GM21526 (cell line): ENCODE measurements at regions not wholly inside any gene's neighbourhood (a gene's known extent, or its start where the extent isn't known, plus 50 kb on each side); places are given as distances from the start of the nearest gene placed in this dataset.

ENCODE experiments used
- ATAC-seq: cut with Tn5 transposase; IDR thresholded peaks from one replicate; pipeline ENCODE4 v1.9.1; 2021; ENCODE audit warnings: moderate library complexity; ENCODE audit not compliant: unreplicated experiment, low FRiP score

DNA sequence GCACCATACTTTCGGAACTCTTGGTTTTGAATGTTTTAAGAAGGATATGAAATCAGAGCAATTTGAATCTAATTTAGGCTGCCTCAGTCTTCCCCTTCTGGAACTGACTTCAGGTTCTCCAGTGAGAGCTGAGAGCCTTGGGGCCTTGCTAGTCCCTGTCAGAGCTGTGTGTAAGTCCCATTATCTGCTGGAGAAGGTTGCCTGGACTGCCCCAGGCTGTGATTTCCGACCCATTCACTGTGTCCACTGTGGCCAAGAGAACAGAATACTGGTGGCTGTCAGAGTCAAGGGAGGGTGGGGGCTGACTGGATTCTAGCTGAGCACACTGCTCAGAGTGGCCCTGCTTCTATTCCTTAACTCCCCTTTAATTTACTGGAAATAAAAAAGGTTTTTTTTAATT is 278.0 kb downstream of the KCNS3 start:
- no peak for ATAC-seq

DNA sequence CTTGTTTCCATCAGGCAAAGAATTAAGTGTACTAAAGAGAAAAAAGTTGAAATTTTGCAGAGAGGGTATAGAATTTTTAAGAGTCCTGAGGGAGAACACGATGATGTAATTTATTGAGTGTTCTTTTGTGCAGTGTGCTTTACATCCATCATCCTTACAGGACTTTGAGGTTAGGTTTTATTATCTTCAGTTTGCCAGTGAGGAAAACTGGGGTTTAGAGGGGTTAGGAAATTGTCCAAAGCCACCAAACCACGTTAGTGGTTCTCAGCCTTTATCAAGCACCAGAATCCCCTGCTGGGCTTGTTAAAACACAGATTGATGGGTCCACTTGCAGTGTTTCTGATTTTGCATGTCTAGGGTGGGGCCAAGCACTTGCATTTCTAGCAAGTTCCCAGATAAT is 277.5 kb downstream of the KCNS3 start:
- no peak for ATAC-seq

DNA sequence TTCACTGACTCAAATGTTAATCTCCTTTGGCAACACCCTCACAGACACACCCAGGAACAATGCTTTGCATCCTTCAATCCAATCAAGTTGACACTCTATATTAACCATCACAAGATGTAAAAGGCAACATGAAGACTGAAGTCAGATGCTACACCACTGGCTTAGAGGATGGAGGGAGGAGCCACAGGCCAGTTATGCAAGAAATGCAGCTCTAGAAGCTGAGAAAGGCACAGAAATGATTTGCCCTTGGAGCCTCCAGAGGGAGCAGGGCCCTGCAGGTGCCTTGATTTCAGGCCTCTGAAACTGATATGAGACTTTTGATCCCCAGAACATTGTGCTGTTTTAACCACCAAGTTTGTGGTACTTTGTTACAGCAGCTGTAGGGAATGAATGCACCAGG is 276.3 kb downstream of the KCNS3 start:
- ATAC-seq: no peak

DNA sequence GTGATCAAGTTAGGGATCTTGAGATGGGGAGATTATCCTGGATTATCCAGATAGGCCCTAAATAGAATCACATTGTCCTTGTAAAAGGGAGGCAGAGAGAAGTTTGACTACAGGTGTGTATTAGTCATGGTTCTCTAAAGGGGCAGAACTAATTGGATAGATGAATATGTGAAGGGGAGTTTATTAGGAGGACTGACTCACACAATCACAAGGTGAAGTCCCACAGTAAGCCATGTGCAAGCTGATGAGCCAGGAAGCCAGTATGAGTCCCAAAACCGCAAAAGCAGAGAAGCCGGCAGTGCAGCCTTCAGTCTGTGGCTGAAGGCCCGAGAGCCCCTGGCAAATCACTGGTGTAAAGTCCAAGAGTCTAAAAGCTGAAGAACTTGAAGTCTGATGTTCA is 275.8 kb downstream of the KCNS3 start:
- ATAC-seq: no peak

DNA sequence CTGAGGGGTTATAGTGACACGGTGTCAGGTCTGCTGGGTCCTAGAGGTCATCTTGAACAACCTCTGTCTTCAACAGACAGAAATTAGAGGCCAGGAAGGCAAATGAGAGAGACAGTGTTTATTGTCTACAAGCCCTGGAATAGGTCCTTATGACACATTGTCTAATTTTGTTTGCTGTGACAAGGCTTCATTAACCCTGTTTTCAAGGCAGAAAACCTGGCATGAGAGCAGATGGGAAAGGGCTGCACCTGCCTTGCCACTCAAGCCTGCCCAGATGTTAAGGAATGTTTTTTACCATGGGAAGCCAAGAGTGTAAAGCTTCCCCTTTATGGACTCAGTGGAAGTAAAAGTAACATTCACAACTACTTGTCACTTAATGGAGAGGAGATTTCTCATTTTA is 275.3 kb downstream of the KCNS3 start:
- ATAC-seq: no peak

DNA sequence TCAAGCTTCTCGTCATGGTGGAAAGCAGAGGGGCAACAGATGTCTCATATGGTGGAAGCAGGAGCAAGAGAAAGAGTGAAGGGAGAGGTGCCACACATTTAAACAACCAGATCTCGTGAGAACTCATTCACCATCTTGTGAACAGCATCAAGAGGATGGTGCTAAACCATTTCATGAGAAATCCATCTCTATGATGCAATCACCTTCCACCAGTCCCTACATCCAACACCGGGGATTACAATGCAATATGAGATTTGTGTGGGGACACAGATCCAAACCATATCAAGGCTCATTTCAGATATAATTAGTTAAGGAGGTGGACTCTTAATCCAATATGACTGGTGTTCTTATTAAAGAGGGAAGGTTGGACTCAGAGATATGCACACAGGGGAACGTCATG is 272.8 kb downstream of the KCNS3 start:
- ATAC-seq: no peak

DNA sequence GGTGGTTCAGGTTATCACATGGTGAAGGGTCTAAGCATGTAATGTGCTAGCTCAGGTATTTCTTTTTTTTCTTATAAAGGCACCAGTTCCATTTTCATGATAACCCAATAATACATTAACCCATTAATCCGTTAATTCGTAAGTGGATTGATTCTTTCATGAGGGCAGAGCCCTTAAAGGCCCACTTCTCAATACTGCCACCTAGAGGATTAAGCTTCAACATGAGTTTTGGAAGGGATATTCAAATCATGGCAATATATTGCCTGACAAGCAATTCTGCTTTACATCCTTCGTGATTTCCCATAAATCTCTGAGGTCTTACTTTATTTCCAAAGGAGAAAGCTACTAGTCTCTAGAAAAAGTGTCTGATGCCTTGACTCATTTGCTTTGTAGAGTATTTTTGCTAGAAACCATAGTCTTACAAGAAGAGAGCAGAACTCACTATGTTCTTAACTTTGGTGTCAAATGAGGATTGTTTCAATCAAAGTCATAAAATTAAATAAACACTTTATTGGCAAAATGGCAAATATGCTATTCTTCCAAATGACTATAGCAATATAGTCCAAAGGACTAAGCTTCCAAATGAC is 271.3 kb downstream of the KCNS3 start:
- peak; percentile 61 for ATAC-seq

DNA sequence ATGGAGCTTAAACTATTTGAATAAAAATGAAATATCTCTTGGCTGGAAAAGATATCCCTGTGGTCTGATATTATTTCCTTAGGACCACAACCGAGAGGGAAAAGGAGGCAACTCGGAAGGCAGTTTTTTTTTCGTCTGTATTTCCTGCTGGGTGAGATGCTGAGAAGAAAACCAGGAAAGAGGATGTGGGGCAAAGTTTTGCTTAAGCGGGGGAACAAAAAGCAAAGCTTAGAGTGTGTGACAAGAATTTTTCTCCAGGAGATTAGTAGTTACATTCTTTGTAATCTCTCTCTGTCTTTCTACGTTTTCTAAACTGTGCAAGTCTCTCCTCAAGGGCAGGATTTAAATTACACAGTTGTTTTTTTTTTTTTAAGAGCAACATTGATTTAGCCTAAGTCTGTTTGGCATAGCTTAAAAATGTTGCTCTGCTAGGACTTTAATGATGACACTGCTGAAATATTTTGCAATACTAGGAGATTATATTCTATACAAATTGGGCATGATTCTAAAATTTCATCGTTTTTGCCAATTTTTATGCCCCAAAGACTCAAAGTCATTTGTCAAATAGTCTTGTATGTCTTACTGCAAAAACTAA is 258.5 kb downstream of the KCNS3 start:
- ATAC-seq: no peak

DNA sequence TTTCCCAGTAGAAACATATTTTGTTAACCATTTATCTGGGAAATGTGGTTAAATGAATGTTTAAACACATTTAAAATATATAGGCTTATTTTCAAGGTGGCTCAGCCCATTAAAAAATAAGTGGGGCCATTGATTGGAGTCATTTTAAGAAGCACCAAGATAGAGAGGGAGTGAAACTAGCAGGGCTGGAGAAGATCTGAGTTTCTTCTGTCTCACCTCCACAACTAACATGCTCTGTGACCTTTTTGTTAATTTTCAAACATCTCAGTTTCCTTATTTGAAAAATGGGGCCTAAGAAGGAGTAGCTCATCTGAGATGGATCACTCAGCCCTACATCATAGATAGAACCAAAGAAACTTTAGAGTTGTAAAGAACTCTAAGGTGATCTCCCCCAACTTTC is 254.8 kb downstream of the KCNS3 start:
- ATAC-seq: no peak

DNA sequence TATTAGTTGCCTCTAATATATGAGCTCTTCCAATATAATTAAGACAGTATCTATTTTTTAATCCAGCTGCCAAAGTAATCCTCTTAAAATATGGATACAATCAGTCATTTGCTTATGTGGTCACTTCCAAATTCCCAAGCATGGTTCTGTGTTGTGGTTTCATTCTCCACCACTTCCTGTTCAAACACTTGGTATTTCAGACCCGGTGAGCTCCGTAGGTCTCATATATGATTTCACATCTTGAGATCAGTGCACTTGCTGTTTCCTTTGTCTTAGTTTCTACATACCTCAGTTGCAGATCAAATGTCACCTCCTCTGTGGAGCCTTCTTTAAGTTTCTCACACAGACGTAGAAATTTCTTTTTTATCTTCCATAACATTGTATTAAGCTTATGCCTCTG is 254.2 kb downstream of the KCNS3 start:
- peak; percentile 80 for ATAC-seq

DNA sequence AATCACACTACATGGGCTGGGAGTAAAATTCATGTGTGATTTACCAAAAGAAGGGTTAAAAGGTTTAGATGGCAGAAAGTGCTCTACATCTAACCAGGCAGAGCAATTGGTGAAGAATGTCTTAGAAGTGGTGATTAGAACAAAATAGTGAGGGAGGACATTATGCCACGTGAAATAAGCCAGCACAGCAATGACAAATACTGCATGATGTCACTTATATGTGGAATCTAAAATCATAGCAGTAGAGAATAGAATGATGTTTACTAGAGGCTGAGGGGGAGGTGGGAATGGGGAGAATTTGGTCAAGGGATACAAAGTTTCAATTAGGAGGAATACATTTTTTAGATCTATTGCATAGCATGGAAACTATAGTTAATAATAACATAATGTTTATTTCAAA is 253.3 kb downstream of the KCNS3 start:
- no peak for ATAC-seq

DNA sequence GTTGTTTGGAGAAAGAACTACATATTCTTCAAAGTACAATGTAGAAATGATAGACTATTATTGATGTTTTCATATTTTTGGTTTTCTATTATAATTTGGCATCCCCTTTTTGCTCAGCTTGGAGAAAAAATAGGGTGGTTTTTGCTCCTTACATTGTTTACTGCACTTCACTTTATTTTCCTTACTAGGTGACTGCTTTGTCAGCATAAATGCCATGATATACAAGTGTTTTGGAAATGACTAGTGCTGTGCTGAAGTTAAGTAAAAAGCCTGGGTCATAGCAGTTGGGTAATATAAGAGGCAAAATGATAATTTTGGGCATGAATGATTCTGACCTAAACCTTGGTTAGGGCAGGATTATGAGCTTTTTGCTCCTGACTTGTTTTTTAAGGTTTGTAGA is 250.9 kb downstream of the KCNS3 start:
- ATAC-seq: no peak

DNA sequence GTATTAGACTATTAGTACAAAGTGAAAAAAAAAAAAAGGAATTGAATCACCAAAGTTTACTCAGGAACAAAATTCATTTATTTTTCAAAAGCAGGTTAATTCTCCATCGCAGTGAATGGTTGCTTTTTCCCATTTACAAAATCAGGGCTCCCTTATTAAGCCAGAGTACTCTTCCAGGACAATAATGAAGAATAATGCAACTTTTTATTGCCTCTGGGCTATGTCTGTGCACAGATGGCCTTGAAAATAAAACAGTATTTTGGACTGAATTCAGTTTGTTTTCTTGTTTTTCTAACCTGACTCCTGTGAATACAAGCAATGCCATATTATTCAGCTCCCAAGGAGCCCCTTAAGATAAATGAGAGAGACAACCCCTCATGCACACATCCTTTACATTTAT is 246.8 kb downstream of the KCNS3 start:
- ATAC-seq: no peak

DNA sequence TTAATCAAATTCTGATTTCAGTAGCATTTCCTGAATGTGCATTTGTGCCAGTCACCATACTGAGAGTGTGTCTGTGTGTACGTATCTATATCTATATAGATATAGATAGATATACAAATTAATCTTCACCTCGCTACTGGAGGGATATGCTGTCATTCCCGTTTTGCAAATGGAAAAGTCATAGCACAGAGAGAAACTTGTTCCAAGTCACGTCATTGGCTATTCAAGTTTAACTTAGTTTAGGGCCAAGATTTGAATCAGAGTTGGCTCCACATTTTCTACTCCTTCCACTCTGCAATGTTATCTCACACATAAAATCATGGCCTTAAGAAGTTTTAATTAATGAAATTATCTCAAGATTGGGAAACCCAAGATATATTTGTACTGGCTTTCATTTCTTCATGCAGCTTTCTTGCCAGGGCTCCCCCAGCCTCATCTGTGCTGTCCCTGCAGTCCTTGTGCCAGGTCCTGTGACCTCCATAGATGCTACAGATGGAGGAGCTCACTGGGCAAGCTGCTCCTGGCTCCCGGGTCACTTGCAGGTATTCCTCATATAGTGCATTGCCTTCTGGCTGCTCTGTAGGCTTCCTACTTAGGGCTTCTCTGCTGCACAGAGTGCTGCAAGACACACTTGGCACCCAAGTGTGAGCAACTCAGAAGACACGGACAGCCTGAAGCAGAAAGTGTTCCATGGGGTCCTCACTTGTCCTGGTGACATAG is 245.8 kb downstream of the KCNS3 start:
- no peak for ATAC-seq

DNA sequence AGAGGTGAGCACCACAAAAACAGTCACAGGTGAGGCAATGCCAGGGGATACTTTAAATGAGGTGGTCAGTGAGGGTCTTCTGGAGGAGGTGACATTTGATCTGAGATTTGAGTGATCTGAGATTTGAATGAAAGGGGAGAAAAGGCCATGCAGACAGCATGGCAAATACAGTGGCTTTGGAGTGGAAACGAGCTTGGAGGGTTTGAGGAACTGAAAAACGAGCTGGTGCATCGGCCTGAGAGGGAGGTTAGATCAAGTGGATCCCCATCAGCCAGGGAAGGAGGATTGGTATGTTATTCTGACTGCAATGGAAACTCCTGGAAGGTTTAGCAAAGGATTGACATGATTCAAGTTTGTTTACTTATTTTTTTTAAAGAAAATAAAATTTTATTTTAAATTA is 245.1 kb downstream of the KCNS3 start:
- ATAC-seq: peak; percentile 68

DNA sequence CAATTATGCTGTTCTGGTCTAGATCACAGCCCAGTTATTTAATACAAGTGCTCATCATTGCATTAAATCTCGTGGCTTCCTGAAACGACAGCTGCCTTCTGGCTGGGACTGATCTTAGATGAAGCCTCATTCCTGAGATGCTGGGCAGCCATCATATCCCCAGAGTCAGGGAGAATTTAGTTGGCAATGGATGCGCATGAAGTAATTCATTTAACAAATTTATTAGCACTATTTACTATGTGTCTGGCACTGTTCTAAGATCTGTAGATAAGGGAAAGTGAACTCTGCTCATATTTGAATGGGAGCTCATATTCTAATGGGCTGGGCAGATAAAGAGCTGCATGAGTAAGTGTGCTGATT is 244.7 kb downstream of the KCNS3 start:
- ATAC-seq: peak; percentile 25

DNA sequence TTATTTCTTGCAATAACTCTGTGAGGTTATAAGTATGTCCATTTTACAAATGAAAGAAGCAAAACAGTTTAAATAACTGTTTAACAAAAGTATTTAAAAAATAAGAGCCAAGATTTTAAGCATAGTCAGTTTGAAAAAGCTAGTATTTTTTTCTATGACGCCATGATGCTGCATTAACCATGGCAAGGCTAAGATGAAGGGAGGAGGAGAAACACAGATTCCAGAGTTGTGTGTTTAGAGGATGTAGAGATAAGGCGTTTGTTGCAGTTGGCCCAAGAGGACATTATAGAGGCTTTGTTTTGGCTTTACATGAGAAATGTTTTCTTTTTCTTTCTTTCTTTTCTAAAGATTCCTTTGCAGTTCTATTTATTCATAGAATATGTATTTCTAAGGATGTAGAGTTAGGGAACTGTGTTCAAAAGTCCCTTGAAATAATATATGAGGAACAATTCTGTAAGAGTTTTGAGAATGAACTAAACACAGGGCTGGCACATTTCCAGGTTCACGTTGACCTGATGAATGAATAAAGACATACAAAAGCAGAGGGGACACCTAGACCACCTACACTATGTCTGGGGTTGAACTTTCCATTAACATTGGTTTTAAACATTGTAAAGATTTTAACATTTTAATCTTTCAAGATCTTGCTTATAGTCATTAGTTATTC is 244.2 kb downstream of the KCNS3 start:
- ATAC-seq: no peak

DNA sequence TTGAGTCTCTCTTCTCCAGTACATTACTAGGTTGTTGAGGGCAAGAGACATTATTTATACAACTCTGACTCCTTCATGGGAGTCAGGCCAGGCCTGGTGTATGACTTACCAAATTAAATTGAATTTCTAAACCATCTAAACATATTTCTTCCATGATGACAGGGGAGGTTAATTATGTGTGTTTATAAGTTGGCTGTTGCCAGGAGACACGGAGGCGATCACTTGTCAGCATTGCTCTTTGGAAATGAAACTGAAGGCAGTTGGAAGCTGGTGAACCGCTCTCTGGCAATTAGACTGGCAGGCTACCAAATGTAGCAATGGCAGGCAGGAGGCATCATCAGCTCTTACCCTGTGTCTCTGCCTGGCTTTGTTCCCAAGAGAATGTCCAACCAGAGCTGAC is 241.4 kb downstream of the KCNS3 start:
- ATAC-seq: no peak

DNA sequence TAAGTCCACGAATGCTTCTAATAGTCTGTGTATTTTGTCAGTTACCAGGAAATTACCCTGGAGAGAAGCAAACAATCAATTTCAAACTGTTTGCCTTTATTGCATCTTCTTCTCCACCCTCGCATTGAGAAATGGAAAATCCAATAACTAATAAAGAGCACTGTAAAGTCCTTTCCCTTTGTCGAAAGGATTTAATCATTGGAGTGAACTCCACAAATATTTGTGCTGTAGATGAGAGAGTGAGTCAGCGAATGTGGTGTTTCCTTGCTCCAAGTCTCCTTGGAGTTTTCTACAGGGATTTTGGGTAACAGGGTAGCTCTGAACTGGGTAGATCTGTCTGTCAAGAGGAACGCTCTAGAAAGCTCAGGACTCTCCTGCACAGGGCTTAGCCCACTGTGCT is 240.2 kb downstream of the KCNS3 start:
- ATAC-seq: no peak

DNA sequence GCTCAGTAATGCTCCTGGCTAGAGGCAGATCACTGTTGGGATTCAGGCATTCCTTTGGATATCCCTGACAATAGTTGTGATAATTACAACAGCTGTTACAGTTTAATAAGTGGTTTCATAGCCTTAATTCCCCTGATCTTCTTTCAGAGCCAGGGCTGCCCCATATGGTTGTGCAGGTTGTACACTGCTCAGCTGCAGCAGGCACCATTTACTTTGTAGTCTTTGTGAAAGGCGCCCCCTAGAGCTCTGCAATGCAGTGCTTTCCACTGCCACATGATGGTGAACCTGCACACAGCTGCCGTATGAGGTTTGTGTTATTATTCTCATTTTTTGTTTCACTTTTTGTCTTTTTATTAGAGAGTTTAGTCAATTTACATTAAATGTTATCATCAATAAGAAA is 239.1 kb downstream of the KCNS3 start:
- ATAC-seq: peak; percentile 97

DNA sequence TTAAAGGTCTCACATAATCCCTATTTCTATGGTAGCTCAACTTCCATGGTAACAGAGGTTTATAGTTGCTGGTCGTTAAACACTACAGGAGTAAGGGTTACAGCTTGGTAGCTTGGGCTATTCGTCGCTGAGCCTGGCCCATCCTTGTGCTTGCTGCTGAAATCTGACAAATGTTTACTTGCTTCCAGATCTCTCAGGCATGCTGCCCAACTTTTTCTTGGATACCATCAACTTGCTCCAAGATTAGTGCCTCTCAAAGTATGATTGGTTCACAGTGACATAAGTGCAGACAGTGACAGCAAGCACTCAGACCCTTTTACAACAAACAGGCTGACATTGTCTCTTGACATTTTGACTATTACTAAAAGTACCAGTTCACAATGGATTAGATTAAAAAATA is 231.8 kb downstream of the KCNS3 start:
- no peak for ATAC-seq

DNA sequence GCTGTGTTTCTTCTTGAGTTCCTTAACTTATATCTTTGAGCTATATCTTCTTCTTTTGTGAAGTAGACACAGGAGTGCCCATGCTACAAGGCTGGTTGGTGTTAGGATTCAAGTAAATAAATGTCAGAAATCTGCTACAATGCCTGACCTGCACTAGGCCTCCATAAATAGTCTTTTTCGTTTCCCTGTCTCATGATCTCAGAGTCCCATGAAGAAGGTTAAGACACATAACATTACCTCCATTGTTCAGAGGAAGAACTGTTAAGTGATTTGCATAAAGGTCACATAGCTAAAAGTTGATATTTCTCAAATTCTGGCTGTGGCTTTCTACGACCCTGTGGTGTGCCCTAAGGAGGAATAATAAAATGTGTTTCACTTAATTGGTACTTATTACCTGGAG is 228.4 kb downstream of the KCNS3 start:
- ATAC-seq: no peak
